ENCODE measurements at regions not wholly inside any gene's neighbourhood (a gene's known extent, or its start where the extent isn't known, plus 50 kb on each side); places are given as distances from the start of the nearest gene placed in this dataset.

DNA sequence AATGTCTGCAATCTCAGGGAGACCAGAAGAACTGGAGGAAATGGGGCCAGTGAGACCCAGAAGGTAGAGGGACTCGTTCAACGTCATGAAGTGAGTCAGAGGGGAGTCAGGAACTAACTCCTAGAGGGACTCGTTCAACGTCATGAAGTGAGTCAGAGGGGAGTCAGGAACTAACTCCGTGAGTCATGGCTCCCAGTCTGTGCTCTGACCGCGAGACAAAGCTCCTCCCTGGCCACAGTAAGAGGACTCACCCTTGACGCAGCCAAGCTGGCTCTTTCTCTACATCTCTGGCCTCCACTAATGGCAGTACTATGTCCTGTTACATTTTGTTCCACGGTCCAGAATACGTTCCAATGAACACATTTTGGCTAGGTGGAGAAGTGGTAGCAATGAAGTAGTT lies 902.5 kb downstream of the KCNJ2 start:
- TF ChIP-seq, protein P1, sequence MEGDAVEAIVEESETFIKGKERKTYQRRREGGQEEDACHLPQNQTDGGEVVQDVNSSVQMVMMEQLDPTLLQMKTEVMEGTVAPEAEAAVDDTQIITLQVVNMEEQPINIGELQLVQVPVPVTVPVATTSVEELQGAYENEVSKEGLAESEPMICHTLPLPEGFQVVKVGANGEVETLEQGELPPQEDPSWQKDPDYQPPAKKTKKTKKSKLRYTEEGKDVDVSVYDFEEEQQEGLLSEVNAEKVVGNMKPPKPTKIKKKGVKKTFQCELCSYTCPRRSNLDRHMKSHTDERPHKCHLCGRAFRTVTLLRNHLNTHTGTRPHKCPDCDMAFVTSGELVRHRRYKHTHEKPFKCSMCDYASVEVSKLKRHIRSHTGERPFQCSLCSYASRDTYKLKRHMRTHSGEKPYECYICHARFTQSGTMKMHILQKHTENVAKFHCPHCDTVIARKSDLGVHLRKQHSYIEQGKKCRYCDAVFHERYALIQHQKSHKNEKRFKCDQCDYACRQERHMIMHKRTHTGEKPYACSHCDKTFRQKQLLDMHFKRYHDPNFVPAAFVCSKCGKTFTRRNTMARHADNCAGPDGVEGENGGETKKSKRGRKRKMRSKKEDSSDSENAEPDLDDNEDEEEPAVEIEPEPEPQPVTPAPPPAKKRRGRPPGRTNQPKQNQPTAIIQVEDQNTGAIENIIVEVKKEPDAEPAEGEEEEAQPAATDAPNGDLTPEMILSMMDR (IDR thresholded peaks at IDR 0.05) = no peak
- TF ChIP-seq POLR2A (IDR thresholded peaks at IDR 0.05) = no peak

Measured in stomach (tissue), 4 donors.